ENCODE measurements at regions not wholly inside any gene's neighbourhood (a gene's known extent, or its start where the extent isn't known, plus 50 kb on each side); places are given as distances from the start of the nearest gene placed in this dataset.

DNA sequence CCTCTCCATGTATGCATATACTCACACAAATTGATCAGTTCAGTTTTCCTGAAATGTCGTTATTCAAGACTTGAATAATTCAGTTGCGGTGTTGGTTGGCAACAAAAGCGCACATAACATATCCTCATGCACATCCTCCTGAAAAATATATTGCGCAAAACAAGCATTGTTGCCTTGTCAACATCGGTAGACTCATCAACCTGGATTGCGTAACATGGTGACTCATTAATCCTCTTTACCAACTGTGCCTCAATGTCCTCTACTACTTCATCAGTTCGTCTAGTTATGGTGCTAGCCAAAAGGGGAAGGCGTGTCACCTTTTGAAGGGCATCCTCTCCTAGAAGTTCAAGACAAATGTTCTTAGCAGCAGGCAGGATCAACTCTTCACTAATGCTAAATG lies 357.7 kb downstream of the LMO7 start:
- Histone ChIP-seq H3K79me2 (ENCODE audit: low read length) (no peaks in the 10 kb centered on the region), H3K27ac (ENCODE audit: low read length) (no peak overlapping the region), H3K4me2 (ENCODE audit: low read depth, low read length) (no peak overlapping the region), H3K4me3 (ENCODE audit: low read length) (no peak overlapping the region), H4K20me1 (ENCODE audit: insufficient read depth, low read length) (no peaks in the 10 kb centered on the region), H3K9me3 (replicated peaks; ENCODE audit: insufficient read depth, low read length) (no peaks in the 10 kb centered on the region), H2AFZ (ENCODE audit: low read length) (no peak overlapping the region), H3K9me2 (replicated peaks; ENCODE audit: insufficient read depth, low read length) (no peaks in the 10 kb centered on the region), H3K9ac (ENCODE audit: low read length) (no peak overlapping the region), H3F3A (ENCODE audit: insufficient read depth, low read length) (no peaks in the 10 kb centered on the region), H3K27me3 (replicated peaks; ENCODE audit: insufficient read depth, low read length) (no peaks in the 10 kb centered on the region), H3K36me3 (replicated peaks; ENCODE audit: insufficient read depth, low read length) (no peaks in the 10 kb centered on the region), H3K4me1 (ENCODE audit: low read length) (peaks cover 12% of the 10 kb centered on the region)
- TF ChIP-seq, protein P1, sequence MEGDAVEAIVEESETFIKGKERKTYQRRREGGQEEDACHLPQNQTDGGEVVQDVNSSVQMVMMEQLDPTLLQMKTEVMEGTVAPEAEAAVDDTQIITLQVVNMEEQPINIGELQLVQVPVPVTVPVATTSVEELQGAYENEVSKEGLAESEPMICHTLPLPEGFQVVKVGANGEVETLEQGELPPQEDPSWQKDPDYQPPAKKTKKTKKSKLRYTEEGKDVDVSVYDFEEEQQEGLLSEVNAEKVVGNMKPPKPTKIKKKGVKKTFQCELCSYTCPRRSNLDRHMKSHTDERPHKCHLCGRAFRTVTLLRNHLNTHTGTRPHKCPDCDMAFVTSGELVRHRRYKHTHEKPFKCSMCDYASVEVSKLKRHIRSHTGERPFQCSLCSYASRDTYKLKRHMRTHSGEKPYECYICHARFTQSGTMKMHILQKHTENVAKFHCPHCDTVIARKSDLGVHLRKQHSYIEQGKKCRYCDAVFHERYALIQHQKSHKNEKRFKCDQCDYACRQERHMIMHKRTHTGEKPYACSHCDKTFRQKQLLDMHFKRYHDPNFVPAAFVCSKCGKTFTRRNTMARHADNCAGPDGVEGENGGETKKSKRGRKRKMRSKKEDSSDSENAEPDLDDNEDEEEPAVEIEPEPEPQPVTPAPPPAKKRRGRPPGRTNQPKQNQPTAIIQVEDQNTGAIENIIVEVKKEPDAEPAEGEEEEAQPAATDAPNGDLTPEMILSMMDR (IDR thresholded peaks at IDR 0.05; ENCODE audit: low read length), result no peak
- no peak for TF ChIP-seq EZH2 (optimal IDR thresholded peaks at IDR 0.05; ENCODE audit: low read depth, low read length)
- no peak for TF ChIP-seq EZH2phosphoT487 (IDR thresholded peaks at IDR 0.05; ENCODE audit: low read length)
- DNase-seq, result no peak

- Histone ChIP-seq H4K20me1 (ENCODE audit: insufficient read depth, low read length) (no peaks in the 10 kb centered on the region), H3K9me3 (replicated peaks; ENCODE audit: insufficient read depth, low read length) (no peaks in the 10 kb centered on the region), H3K36me3 (replicated peaks; ENCODE audit: insufficient read depth, low read length) (no peaks in the 10 kb centered on the region), H3F3A (ENCODE audit: insufficient read depth, low read length) (no peaks in the 10 kb centered on the region), H3K9me2 (replicated peaks; ENCODE audit: insufficient read depth, low read length) (no peaks in the 10 kb centered on the region), H2AFZ (ENCODE audit: low read length) (no peak overlapping the region), H3K4me3 (ENCODE audit: low read length) (no peak overlapping the region), H3K27ac (ENCODE audit: low read length) (no peak overlapping the region), H3K27me3 (replicated peaks; ENCODE audit: insufficient read depth, low read length) (no peaks in the 10 kb centered on the region), H3K79me2 (ENCODE audit: low read length) (no peaks in the 10 kb centered on the region), H3K4me2 (ENCODE audit: low read depth, low read length) (no peak overlapping the region), H3K4me1 (ENCODE audit: low read length) (peaks cover 12% of the 10 kb centered on the region), H3K9ac (ENCODE audit: low read length) (no peak overlapping the region)
- DNase-seq, result no peak
- no peak for TF ChIP-seq EZH2 (optimal IDR thresholded peaks at IDR 0.05; ENCODE audit: low read depth, low read length)
- TF ChIP-seq, protein P1 (IDR thresholded peaks at IDR 0.05; ENCODE audit: low read length), result no peak
These were observed 357.1 kb downstream of the LMO7 start for GRCh38 chr13:75993241-75993640.

- DNase-seq, result no peak
- Histone ChIP-seq H3K27ac (ENCODE audit: low read length) (no peak overlapping the region), H3K79me2 (ENCODE audit: low read length) (no peaks in the 10 kb centered on the region), H3K9ac (ENCODE audit: low read length) (no peak overlapping the region), H3K9me2 (replicated peaks; ENCODE audit: insufficient read depth, low read length) (no peaks in the 10 kb centered on the region), H3K36me3 (replicated peaks; ENCODE audit: insufficient read depth, low read length) (no peaks in the 10 kb centered on the region), H3K4me3 (ENCODE audit: low read length) (no peak overlapping the region), H3K4me2 (ENCODE audit: low read depth, low read length) (no peak overlapping the region), H2AFZ (ENCODE audit: low read length) (no peak overlapping the region), H3K4me1 (ENCODE audit: low read length) (no peaks in the 10 kb centered on the region), H4K20me1 (ENCODE audit: insufficient read depth, low read length) (no peaks in the 10 kb centered on the region), H3K9me3 (replicated peaks; ENCODE audit: insufficient read depth, low read length) (no peaks in the 10 kb centered on the region), H3F3A (ENCODE audit: insufficient read depth, low read length) (no peaks in the 10 kb centered on the region), H3K27me3 (replicated peaks; ENCODE audit: insufficient read depth, low read length) (no peaks in the 10 kb centered on the region)
- TF ChIP-seq EZH2 (optimal IDR thresholded peaks at IDR 0.05; ENCODE audit: low read depth, low read length) (no peak), EZH2phosphoT487 (IDR thresholded peaks at IDR 0.05; ENCODE audit: low read length) (no peak)
- TF ChIP-seq, protein P1 (IDR thresholded peaks at IDR 0.05; ENCODE audit: low read length), result no peak
These were observed 350.7 kb downstream of the LMO7 start for GRCh38 chr13:75986818-75987217.

Data from MM.1S (cell line).